GM21619 (cell line): ENCODE measurements at regions not wholly inside any gene's neighbourhood (a gene's known extent, or its start where the extent isn't known, plus 50 kb on each side); places are given as distances from the start of the nearest gene placed in this dataset.
A peak's percentile ranks its signal among the peaks of the same experiment; 100 is the strongest.
"Not testable (repeated sequence)": the region's sequence is repeated elsewhere in the genome, so short reads cannot be mapped to it uniquely, and the experiment has no call there.

Experiments
- ATAC-seq: cut with Tn5 transposase; IDR thresholded peaks from one replicate; pipeline ENCODE4 v1.9.1; 2021; ENCODE audit not compliant: unreplicated experiment

DNA sequence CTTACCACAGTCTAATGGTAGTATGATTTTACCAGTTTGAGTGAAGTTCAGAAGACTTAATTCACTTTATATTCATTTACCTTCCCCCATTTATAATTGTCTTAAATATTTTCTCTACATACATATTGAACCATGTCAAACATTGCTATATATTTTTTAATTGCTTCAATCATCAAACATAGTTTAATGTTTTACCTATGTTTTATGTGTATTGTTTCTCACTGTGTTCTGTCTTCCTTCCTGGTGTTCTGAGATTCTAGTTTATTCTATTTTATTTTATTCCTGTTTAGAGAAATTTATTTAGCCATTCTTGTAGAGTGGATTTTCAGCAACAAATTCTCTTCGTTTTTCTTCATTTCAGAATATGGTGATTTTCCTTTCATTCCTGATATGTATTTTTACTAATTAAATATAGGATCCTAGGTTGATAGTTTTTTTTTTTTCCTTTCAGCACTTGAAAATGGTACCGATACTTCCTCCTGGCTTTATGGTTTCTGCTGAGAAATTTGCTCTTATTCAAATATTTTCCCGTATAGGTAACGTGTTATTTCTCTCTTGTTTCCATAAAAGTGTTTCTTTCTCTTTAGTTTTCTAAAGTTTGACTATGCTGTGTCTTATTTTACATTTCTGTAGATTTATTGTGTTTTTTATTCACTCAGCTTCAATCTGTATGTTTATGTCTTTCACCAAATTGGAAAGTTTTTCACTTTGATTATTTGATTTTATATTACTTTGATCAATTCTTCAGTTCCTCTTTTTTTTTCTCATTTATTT, 201.8 kb upstream of the AGR3 start:
- ATAC-seq, result no peak

GRCh38 chr7:17084166-17084475, 202.3 kb upstream of the AGR3 start:
- no peak for ATAC-seq

DNA sequence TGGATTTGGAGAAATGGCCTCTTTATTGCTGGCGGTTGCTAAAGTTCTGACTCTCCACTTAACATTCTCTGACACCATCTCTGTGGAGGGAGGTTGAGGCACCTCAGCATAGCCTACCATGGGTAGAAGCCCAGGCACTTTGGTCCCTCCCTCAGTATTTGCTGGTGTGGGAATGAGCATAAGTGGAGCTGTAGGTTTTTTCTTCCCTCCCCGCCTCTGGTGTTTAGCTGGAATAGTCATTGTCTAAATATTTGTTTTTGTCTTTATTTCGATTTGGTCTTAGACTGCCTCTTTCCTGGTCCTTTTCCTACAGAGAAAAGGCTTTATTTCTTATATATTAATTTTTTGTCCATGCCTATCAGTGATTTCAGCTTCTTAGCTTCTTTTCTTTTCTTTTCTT, 203.4 kb upstream of the AGR3 start:
- ATAC-seq, result no peak

DNA sequence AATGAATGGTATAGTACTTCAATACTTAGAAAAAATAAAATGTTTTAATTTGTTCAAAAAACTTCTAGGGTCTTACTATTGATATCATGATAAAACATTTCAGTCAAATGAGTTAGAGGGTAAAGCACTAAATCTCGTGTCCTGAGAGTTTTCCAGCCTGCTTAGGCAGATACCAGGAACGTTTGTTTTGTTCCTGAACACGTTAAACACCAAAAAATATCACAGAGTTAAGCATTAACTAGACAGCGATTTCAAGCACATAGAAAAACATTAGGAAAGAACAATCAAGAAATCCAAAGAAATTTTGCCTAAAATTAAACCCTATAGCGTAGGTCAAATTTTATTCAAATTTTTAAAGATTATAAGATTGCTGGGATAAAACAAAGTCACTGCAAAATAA, 204.6 kb upstream of the AGR3 start:
- no peak for ATAC-seq

GRCh38 chr7:17090751-17091150, 207.7 kb upstream of the AHR start:
- ATAC-seq, result no peak

DNA sequence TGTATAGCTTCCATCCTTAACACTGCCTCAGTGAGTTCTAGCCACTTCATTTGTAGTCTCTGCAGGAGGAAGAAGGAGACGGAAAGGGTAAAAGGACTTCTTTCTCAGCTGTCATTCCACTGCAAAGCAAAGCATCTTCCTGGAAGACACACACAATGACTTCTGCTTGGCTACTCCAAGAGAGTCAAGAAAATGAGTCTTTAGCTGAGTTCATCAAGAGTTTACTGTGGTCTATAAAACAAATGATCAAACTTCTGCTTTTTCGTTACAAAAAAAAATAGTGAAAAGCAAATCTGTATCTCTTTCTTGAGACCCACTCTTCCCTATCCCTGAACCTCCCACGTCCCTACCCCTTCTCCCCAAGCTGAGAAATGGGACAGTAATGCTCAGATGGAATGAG, 205.0 kb upstream of the AHR start:
- ATAC-seq, result no peak

- ATAC-seq, result no peak
Observed at GRCh38 chr7:17094963-17095574, 203.4 kb upstream of the AHR start.

DNA sequence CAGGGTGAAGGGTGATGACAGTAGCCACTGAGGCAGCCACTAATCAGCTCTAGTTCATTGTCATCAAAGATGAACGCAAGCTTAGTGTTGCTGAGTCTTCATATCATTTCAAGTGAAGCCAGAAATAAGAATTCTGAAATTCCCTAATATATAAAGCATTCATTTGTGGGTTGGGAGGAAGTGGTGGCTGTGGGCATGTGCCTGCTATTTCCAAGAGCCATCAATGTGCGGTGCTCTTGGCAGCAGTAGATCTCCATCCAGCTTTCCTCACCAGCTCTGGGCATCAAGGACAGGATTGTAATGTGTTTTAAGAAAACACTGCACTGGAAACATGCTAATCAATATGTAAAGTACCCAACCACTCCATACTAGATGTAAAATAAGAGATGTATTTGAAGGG, 202.5 kb upstream of the AHR start:
- no peak for ATAC-seq

DNA sequence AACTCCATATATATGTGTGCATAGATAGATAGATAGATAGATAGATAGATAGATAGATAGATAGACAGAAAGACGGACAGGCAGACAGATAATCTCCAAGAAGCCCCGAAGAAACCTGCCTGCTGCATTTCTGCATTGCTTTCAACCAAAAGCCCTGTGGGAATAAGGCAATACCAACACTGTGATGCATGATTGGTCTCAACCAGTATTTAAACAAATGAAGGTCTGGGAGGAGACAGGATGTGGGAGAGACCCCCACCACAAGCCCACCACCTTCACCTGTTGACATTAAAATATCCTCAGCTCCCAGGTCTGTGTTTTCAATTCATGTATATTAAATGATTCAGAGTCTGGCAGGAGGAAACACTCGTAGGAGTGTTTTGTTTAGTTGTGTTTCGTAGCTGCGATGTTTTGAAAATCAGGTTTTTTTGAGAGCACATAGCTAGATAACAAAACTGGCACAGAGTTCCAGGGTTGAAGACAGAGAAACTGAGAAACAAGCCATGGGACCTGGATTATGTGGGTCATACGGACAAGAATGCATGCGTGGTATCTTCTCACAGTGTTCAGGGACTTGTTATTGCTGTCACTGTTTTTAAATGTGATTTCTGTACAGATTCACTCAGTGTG, 200.7 kb upstream of the AHR start:
- ATAC-seq, result peak; percentile 39

DNA sequence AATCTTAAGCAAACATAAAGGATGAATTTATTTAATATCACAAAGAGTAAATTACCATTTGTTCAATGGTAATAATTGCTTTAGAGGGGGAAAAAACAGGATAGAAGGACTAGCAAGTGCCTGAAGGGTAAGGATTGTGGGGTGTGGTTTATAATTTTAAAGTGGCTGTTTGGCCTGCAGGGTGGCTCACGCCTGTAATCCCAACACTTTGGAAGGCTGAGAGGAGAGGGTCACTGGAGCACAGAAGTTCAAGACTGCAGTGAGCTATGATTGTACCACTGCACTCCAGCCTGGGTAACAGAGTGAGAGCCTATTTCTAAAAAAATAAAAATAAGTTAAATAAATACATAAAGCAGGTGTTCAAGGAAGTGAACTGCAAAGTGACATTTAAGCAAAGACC, 199.9 kb upstream of the AHR start:
- ATAC-seq, result no peak

DNA sequence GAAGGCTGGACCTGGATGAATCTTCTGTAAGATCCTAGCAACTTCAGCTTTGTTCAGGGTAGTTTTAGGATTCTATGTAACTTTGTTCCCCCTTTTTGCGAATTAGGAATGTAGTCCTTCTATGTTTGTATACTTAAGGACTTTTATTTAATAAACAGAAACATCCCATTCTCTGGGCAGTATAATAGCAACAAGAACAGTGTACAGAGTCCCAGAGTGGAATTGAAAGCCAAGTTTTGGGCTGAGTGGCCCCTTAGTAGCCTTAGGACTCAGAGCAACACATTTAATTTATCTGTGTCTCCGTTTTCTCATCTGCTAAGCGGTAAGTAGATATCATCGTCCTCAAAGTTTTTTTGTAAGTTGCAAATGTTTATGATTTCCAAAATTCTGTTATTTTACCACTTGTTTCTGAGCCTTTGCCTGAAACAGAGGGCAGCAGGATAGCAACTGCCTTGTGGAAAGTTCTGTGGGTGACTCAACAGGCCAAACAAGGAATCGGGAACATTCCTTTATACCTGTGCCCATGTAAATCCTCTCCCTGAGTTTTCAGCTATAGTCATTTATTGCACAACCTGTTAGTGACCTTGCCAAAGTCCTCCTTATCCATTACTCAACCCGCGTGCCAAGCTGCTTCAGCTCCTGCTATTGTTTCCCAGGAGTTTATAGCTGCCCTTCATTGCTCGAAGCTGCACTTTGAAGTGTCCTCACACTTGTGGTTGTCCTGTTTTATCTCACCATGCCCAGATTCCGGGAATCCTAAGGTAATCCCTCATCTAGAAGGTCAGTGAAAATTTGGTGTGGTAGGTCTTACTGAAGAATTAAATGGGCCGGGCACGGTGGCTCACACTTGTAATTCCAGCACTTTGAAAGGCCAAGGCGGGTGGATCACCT, 199.1 kb upstream of the AHR start:
- no peak for ATAC-seq

GRCh38 chr7:17099974-17100509, 198.4 kb upstream of the AHR start:
- ATAC-seq, result not testable (repeated sequence)

- no peak for ATAC-seq
Observed at GRCh38 chr7:17101207-17101696, 197.2 kb upstream of the AHR start.

- no peak for ATAC-seq
Observed at GRCh38 chr7:17103170-17103569, 195.3 kb upstream of the AHR start.

DNA sequence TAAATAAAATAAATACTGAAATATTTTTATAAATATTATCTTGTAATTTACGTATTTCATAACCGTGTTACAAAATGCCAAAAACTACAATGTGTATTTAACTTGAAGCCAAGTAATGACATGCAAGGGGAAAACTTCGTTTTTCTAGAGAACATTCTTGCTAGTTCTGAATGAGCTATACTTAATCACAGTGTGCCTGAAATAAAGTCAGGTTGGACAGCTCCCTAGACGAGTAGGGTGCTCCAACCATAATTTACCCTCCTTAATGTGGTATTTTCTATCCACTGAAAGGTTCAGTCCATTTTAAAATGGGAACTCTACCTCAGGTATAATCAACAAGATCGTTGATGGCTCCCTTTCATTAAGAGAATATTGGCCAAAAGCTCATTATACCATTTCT, 194.5 kb upstream of the AHR start:
- ATAC-seq, result no peak

- ATAC-seq, result no peak
Observed at GRCh38 chr7:17104419-17104818, 194.0 kb upstream of the AHR start.

GRCh38 chr7:17105701-17106100, 192.8 kb upstream of the AHR start:
- ATAC-seq, result no peak

GRCh38 chr7:17108049-17108584, 190.3 kb upstream of the AHR start:
- ATAC-seq, result no peak

GRCh38 chr7:17109020-17109419, 189.4 kb upstream of the AHR start:
- ATAC-seq, result no peak

- not testable (repeated sequence) for ATAC-seq
Observed at GRCh38 chr7:17113770-17114169, 184.7 kb upstream of the AHR start.

DNA sequence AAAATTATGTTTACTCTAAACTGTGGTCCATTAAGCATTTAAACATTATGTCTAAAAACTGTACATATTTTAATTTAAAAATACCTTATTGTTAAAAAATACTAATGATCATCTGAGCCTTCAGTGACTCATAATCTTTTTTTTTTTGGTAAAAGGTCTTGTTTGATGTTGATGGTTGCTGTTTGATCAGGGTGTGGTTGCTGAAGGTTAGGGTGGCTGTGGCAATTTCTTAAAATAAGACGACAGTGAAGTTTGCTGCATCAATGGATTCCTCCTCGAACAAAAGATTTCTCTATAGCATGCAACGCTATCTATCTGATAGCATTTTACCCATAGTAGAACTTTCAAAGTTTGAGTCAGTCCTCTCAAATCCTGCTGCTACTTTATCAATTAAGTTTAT, 180.0 kb upstream of the AHR start:
- ATAC-seq, result no peak
